Keratinocyte (primary cell): ENCODE measurements at regions not wholly inside any gene's neighbourhood (a gene's known extent, or its start where the extent isn't known, plus 50 kb on each side); places are given as distances from the start of the nearest gene placed in this dataset.

Experiments used
- DNase-seq: peaks from one replicate; pipeline ENCODE4 v3.0.0-alpha.2; 2011; ENCODE audit warnings: low read depth, missing footprints, low spot score
- FAIRE-seq: peaks from 2 replicates; lab custom pipeline; 2011; peaks lifted over from hg19 to GRCh38; lab: Jason Lieb, UNC
- H2AFZ ChIP-seq: 2 replicates; pipeline ENCODE4 v1.6.0; 2012; ENCODE audit warnings: low read length, control low read depth, inconsistent platforms; ENCODE audit not compliant: control insufficient read depth
- H3K27ac ChIP-seq: 2 replicates; pipeline ENCODE4 v1.5.1; 2011; ENCODE audit warnings: low read length; ENCODE audit not compliant: control insufficient read depth, insufficient read depth
- H3K27me3 ChIP-seq: 3 replicates; pipeline ENCODE4 v1.6.0; 2011; ENCODE audit warnings: low read length; ENCODE audit not compliant: control insufficient read depth, insufficient read depth; ENCODE audit errors: extremely low read depth
- H3K36me3 ChIP-seq, 2 experiments: 2 replicates in 1 of 2; 3 replicates in 1 of 2; pipeline ENCODE4 v1.5.1; 2011; ENCODE audit warnings: low read length in 2 of 2, mild to moderate bottlenecking in 1 of 2; ENCODE audit not compliant: control insufficient read depth in 2 of 2, insufficient read depth in 2 of 2; ENCODE audit errors: extremely low read depth in 1 of 2
- H3K4me1 ChIP-seq: 3 replicates; pipeline ENCODE4 v1.5.1; 2011; ENCODE audit warnings: low read length; ENCODE audit not compliant: control insufficient read depth, insufficient read depth; ENCODE audit errors: extremely low read depth
- H3K4me2 ChIP-seq: 3 replicates; pipeline ENCODE4 v1.6.0; 2011; ENCODE audit warnings: low read depth, low read length; ENCODE audit not compliant: control insufficient read depth, insufficient read depth; ENCODE audit errors: extremely low read depth
- H3K4me3 ChIP-seq, 3 experiments: fragments of 200-600 bp in 1 of 3; sonication (generic) in 1 of 3; 2 replicates in 2 of 3; 3 replicates in 1 of 3; pipeline ENCODE4 v1.5.1; 2011 to 2016; ENCODE audit warnings: low read length in 3 of 3, mild to moderate bottlenecking in 3 of 3, control low read depth in 2 of 3, inconsistent platforms in 1 of 3, low read depth in 1 of 3, mixed read lengths in 1 of 3, mixed run types in 1 of 3, moderate library complexity in 1 of 3; ENCODE audit not compliant: control insufficient read depth in 2 of 3, insufficient read depth in 2 of 3; ENCODE audit errors: extremely low read depth in 1 of 3
- H3K79me2 ChIP-seq: 2 replicates; pipeline ENCODE4 v1.6.0; 2012; ENCODE audit warnings: low read length; ENCODE audit not compliant: control insufficient read depth, insufficient read depth
- H3K9ac ChIP-seq: 3 replicates; pipeline ENCODE4 v1.6.0; 2011; ENCODE audit warnings: low read length; ENCODE audit not compliant: control insufficient read depth, insufficient read depth; ENCODE audit errors: extremely low read depth
- H3K9me1 ChIP-seq: 3 replicates; pipeline ENCODE4 v1.6.0; 2011; ENCODE audit warnings: low read length; ENCODE audit not compliant: control insufficient read depth, insufficient read depth; ENCODE audit errors: extremely low read depth
- H3K9me3 ChIP-seq: 2 replicates; pipeline ENCODE4 v1.5.1; 2012; ENCODE audit warnings: low read depth, low read length; ENCODE audit not compliant: control insufficient read depth
- H4K20me1 ChIP-seq: 3 replicates; pipeline ENCODE4 v1.6.0; 2011; ENCODE audit warnings: low read length; ENCODE audit not compliant: control insufficient read depth, insufficient read depth; ENCODE audit errors: extremely low read depth
- CTCF ChIP-seq, 3 experiments: IDR thresholded peaks in 1 of 3; conservative IDR thresholded peaks in 1 of 3; optimal IDR thresholded peaks in 1 of 3; 2 replicates in 2 of 3; 3 replicates in 1 of 3; pipeline versions ENCODE3 to v1.5.1; 2011; ENCODE audit warnings: low read length in 3 of 3, mild to moderate bottlenecking in 3 of 3, moderate library complexity in 2 of 3, control low read depth in 1 of 3, inconsistent platforms in 1 of 3; ENCODE audit not compliant: insufficient read depth in 2 of 3; ENCODE audit errors: extremely low read depth in 1 of 3
- EZH2 ChIP-seq: IDR thresholded peaks from one replicate; pipeline ENCODE4 v1.6.1; 2012; ENCODE audit warnings: inconsistent platforms, mild to moderate bottlenecking, low read length, moderate library complexity
- dilution Hi-C: fragments of 300-500 bp; cut with MboI; formaldehyde crosslinking; loops from one replicate; pipeline ENCODE4 v1.7.0; 2020; ENCODE audit warnings: low sequenced_read_pairs; ENCODE audit not compliant: extremely low pct_ligation_motif_present

DNA sequence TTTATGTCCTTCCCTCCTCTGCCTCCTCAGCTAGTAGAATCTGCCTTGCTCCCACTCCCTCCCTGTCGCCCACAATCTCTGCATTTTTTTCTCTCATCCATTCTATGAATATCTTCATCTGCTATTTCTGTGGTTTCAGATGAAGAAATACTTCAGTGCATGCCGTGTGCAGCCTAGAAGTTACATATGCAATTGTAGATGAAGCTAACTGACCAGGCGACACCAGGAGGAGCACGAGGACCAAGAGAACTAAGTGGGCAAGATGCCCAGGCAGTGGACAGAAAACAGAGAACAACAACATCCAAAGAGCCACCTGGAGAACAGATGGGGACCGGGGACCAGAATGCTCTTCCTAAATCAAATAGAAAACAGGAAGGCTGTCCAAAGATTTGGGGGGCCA, 121.4 kb upstream of the ATP11B start:
- Histone ChIP-seq H3K4me1 (peaks cover 12% of the 10 kb centered on the region), H3K27ac (no peak overlapping the region), H2AFZ (no peak overlapping the region), H3K4me3 (no peak overlapping the region), H4K20me1 (no peaks in the 10 kb centered on the region), H3K36me3 (no peaks in the 10 kb centered on the region), H3K9me1 (no peaks in the 10 kb centered on the region), H3K79me2 (no peaks in the 10 kb centered on the region), H3K9ac (no peak overlapping the region), H3K27me3 (no peaks in the 10 kb centered on the region), H3K4me2 (no peak overlapping the region), H3K9me3 (no peaks in the 10 kb centered on the region)
- dilution Hi-C loops, result no loop called here
- DNase-seq, result no peak
- TF ChIP-seq CTCF (optimal IDR thresholded peaks at IDR 0.05 in 1 of 3, IDR thresholded peaks at IDR 0.05 in 1 of 3, conservative IDR thresholded peaks at IDR 0.05 in 1 of 3; ENCODE audit: extremely low read depth in 1 of 3, insufficient read depth in 2 of 3, low read length in 3 of 3), result no peak
- no peak for TF ChIP-seq EZH2
- no peak for FAIRE-seq

DNA sequence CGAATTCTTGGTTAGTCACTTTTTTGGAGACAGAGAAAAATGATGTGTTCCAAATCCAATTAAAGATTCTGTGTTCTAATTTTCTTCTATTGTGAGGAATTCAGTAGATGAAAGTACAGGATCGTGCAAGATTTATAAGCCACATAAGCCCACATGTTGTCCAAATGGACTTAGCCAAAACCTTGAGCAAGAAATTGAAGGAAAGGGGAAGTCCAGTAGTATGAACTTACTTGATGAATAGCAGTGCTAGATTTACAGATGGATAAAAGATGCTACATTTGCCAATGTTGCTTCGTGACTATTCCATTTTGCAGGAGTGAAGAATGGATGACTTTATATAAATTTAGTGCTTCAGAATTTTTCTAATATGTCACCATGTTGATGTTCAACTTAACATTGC, 120.0 kb upstream of the ATP11B start:
- no peak for DNase-seq
- no peak for FAIRE-seq
- Histone ChIP-seq H2AFZ (no peak overlapping the region), H3K79me2 (no peaks in the 10 kb centered on the region), H3K4me3 (no peak overlapping the region), H3K9me1 (no peaks in the 10 kb centered on the region), H3K27ac (no peak overlapping the region), H3K9me3 (no peaks in the 10 kb centered on the region), H3K27me3 (no peaks in the 10 kb centered on the region), H3K36me3 (no peaks in the 10 kb centered on the region), H4K20me1 (no peaks in the 10 kb centered on the region), H3K9ac (no peak overlapping the region), H3K4me2 (no peak overlapping the region), H3K4me1 (peaks cover 11% of the 10 kb centered on the region)
- TF ChIP-seq CTCF (optimal IDR thresholded peaks at IDR 0.05 in 1 of 3, IDR thresholded peaks at IDR 0.05 in 1 of 3, conservative IDR thresholded peaks at IDR 0.05 in 1 of 3; ENCODE audit: extremely low read depth in 1 of 3, insufficient read depth in 2 of 3, low read length in 3 of 3) (no peak), EZH2 (no peak)
- dilution Hi-C loops, result no loop called here
